ENCODE measurements at regions not wholly inside any gene's neighbourhood (a gene's known extent, or its start where the extent isn't known, plus 50 kb on each side); places are given as distances from the start of the nearest gene placed in this dataset.

- Histone ChIP-seq H2BK120ac (ENCODE audit: low read depth, low read length) (no peak overlapping the region), H3K27ac (replicated peaks; ENCODE audit: low read length) (no peak overlapping the region), H3K36me3 (replicated peaks in 1 of 2; ENCODE audit: control insufficient read depth in 2 of 2, insufficient read depth in 2 of 2, low read length in 2 of 2) (no peaks in the 10 kb centered on the region), H2BK12ac (ENCODE audit: low read length) (no peak overlapping the region), H3K9me3 (replicated peaks in 1 of 2; ENCODE audit: control insufficient read depth in 2 of 2, insufficient read depth in 1 of 2, low read depth in 1 of 2, low read length in 2 of 2) (no peaks in the 10 kb centered on the region), H2BK15ac (ENCODE audit: low read length) (peak overlapping the region; percentile 51), H4K8ac (ENCODE audit: low read depth, low read length) (no peak overlapping the region), H3K14ac (ENCODE audit: low read length) (peak overlapping the region; percentile 17), H3K23ac (ENCODE audit: low read depth, low read length, poor library complexity) (no peak overlapping the region), H3K4ac (ENCODE audit: low read length) (no peak overlapping the region), H3K4me2 (ENCODE audit: insufficient read depth, low read length, poor library complexity, severe bottlenecking) (no peak overlapping the region), H3K27me3 (ENCODE audit: control insufficient read depth in 3 of 3, insufficient read depth in 3 of 3, low read depth in 1 of 3, low read length in 3 of 3) (no peaks in the 10 kb centered on the region), H3K4me1 (ENCODE audit: control insufficient read depth in 2 of 2, insufficient read depth in 1 of 2, low read depth in 1 of 2, low read length in 2 of 2) (peaks cover 7 to 8% of the 10 kb centered on the region in 2 donors), H2AK5ac (ENCODE audit: low read depth, low read length) (peak overlapping the region; percentile 29), H4K91ac (ENCODE audit: low read depth, low read length, poor library complexity) (no peak overlapping the region), H3K9ac (ENCODE audit: low read depth, low read length, poor library complexity) (peak overlapping the region; percentile 18), H3K79me1 (ENCODE audit: low read depth, low read length) (no peaks in the 10 kb centered on the region), H2BK5ac (ENCODE audit: low read length) (no peak overlapping the region), H3K18ac (ENCODE audit: low read length) (peak overlapping the region; percentile 73), H2AFZ (ENCODE audit: low read length) (peak overlapping the region; percentile 46), H3K4me3 (ENCODE audit: low read length in 2 of 2) (no peak overlapping the region)
- no peak for DNase-seq (ENCODE audit: low spot score)
- no CpG with 5 or more reads among the region's 4 CpGs for WGBS, 2 donors (ENCODE audit: extremely low coverage in 2 of 2, insufficient read length in 2 of 2, insufficient replicate concordance in 1 of 2)
Measured at GRCh38 chr2:217035967-217036366, 176.1 kb upstream of the TNP1 start.

DNA sequence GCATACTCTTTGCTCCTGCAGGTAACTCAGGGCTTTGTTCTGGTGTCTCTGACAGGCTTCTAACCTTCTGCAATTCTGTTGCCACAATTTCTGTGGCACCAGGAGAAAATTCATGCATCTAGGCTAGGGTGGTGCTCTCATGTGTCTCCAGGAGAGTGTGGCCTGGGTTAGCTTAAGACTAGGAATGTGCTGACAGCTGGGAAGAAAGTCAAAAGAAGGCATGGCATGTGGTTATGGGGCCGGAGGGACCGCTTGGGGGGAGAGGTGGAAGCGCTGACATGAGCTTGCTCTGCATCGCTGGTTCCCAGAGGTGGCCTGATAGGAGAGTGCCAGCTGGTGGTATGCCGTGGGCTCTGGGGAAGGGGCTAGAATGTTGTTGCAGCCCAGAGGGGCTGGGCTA lies 173.3 kb upstream of the TNP1 start:
- peak overlapping the region; percentile 9 for H2BK15ac ChIP-seq (ENCODE audit: low read length)
- H2AFZ ChIP-seq (ENCODE audit: low read length), result no peak overlapping the region
- peaks cover 7 to 9% of the 10 kb centered on the region in 2 donors for H3K4me1 ChIP-seq (ENCODE audit: control insufficient read depth in 2 of 2, insufficient read depth in 1 of 2, low read depth in 1 of 2, low read length in 2 of 2)
- no peak overlapping the region for H2BK5ac ChIP-seq (ENCODE audit: low read length)
- no peaks in the 10 kb centered on the region for H3K9me3 ChIP-seq (replicated peaks in 1 of 2; ENCODE audit: control insufficient read depth in 2 of 2, insufficient read depth in 1 of 2, low read depth in 1 of 2, low read length in 2 of 2)
- no peak overlapping the region for H2AK5ac ChIP-seq (ENCODE audit: low read depth, low read length)
- H3K4me2 ChIP-seq (ENCODE audit: insufficient read depth, low read length, poor library complexity, severe bottlenecking), result no peak overlapping the region
- H3K27me3 ChIP-seq (ENCODE audit: control insufficient read depth in 3 of 3, insufficient read depth in 3 of 3, low read depth in 1 of 3, low read length in 3 of 3), result no peaks in the 10 kb centered on the region
- no peak overlapping the region for H2BK12ac ChIP-seq (ENCODE audit: low read length)
- H3K23ac ChIP-seq (ENCODE audit: low read depth, low read length, poor library complexity), result peak overlapping the region; percentile 13
- no peaks in the 10 kb centered on the region for H3K36me3 ChIP-seq (replicated peaks in 1 of 2; ENCODE audit: control insufficient read depth in 2 of 2, insufficient read depth in 2 of 2, low read length in 2 of 2)
- no peak overlapping the region for H3K27ac ChIP-seq (replicated peaks; ENCODE audit: low read length)
- DNase-seq (ENCODE audit: low spot score), result no peak
- no peak overlapping the region for H3K4ac ChIP-seq (ENCODE audit: low read length)
- no peak overlapping the region for H2BK120ac ChIP-seq (ENCODE audit: low read depth, low read length)
- no peak overlapping the region for H3K9ac ChIP-seq (ENCODE audit: low read depth, low read length, poor library complexity)
- WGBS, 2 donors (ENCODE audit: extremely low coverage in 2 of 2, insufficient read length in 2 of 2, insufficient replicate concordance in 1 of 2), result no CpG with 5 or more reads among the region's 5 CpGs
- peak overlapping the region; percentile 66 for H3K18ac ChIP-seq (ENCODE audit: low read length)
- H3K79me1 ChIP-seq (ENCODE audit: low read depth, low read length), result no peaks in the 10 kb centered on the region
- no peak overlapping the region for H3K14ac ChIP-seq (ENCODE audit: low read length)
- H4K91ac ChIP-seq (ENCODE audit: low read depth, low read length, poor library complexity), result no peak overlapping the region
- H4K8ac ChIP-seq (ENCODE audit: low read depth, low read length), result no peak overlapping the region
- H3K4me3 ChIP-seq (ENCODE audit: low read length in 2 of 2), result peak overlapping the region in 1 of 2 donors; percentile 29

DNA sequence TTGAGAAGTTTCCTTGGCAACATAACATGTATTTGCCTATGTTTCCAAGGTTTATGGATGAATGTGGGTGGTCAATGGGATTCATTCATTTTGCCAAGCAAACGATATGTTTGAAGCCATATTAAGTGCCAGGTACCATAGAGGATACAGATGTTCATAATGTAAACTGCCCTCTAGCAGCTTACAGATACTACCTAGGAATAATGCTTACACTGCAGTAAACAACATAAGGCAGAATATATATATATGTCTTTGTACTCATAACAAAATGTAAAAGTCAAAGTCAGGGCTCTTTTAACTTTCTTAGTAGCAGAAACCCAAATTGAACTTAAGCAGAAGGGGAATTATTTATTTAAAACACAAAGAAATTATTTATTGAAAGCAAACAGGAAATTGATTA lies 171.6 kb upstream of the TNP1 start:
- H2BK120ac ChIP-seq (ENCODE audit: low read depth, low read length), result no peak overlapping the region
- H2AK5ac ChIP-seq (ENCODE audit: low read depth, low read length), result no peak overlapping the region
- no peak overlapping the region for H3K18ac ChIP-seq (ENCODE audit: low read length)
- H2BK15ac ChIP-seq (ENCODE audit: low read length), result no peak overlapping the region
- no peak overlapping the region for H3K4ac ChIP-seq (ENCODE audit: low read length)
- H3K36me3 ChIP-seq (replicated peaks in 1 of 2; ENCODE audit: control insufficient read depth in 2 of 2, insufficient read depth in 2 of 2, low read length in 2 of 2), result no peaks in the 10 kb centered on the region
- no peak overlapping the region for H4K91ac ChIP-seq (ENCODE audit: low read depth, low read length, poor library complexity)
- H3K79me1 ChIP-seq (ENCODE audit: low read depth, low read length), result no peaks in the 10 kb centered on the region
- H3K9ac ChIP-seq (ENCODE audit: low read depth, low read length, poor library complexity), result no peak overlapping the region
- no peak overlapping the region for H3K23ac ChIP-seq (ENCODE audit: low read depth, low read length, poor library complexity)
- no peak overlapping the region for H3K4me3 ChIP-seq (ENCODE audit: low read length in 2 of 2)
- H2BK5ac ChIP-seq (ENCODE audit: low read length), result no peak overlapping the region
- no peaks in the 10 kb centered on the region for H3K9me3 ChIP-seq (replicated peaks in 1 of 2; ENCODE audit: control insufficient read depth in 2 of 2, insufficient read depth in 1 of 2, low read depth in 1 of 2, low read length in 2 of 2)
- no peak overlapping the region for H2BK12ac ChIP-seq (ENCODE audit: low read length)
- no peak overlapping the region for H2AFZ ChIP-seq (ENCODE audit: low read length)
- H4K8ac ChIP-seq (ENCODE audit: low read depth, low read length), result no peak overlapping the region
- no peak overlapping the region for H3K4me2 ChIP-seq (ENCODE audit: insufficient read depth, low read length, poor library complexity, severe bottlenecking)
- no peaks in the 10 kb centered on the region for H3K27me3 ChIP-seq (ENCODE audit: control insufficient read depth in 3 of 3, insufficient read depth in 3 of 3, low read depth in 1 of 3, low read length in 3 of 3)
- H3K27ac ChIP-seq (replicated peaks; ENCODE audit: low read length), result no peak overlapping the region
- H3K14ac ChIP-seq (ENCODE audit: low read length), result no peak overlapping the region
- H3K4me1 ChIP-seq (ENCODE audit: control insufficient read depth in 2 of 2, insufficient read depth in 1 of 2, low read depth in 1 of 2, low read length in 2 of 2), result peaks cover 6 to 7% of the 10 kb centered on the region in 2 donors
- WGBS, 2 donors (ENCODE audit: extremely low coverage in 2 of 2, insufficient read length in 2 of 2, insufficient replicate concordance in 1 of 2), result no CpG with 5 or more reads among the region's 1 CpG
- DNase-seq (ENCODE audit: low spot score), result no peak

DNA sequence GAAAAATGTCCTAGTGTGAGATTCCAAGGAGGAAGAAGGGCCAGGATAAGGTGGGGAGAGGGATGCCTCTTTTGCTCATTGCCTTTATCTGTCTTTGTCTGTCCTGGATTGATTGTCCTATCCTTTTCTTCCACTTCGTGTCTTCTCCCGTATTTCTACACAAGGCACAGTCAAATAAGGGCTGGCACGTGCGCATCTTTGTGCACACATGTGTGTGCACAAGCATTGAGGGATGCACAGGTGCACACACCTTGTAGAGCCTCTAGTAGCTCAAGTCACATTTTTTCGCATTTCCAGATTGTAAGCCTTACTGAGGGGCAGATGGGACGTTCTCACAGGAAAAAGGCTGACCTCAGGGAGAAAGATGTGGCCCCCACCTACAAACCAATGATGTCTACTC lies 170.2 kb upstream of the TNP1 start:
- Histone ChIP-seq H4K91ac (ENCODE audit: low read depth, low read length, poor library complexity) (no peak overlapping the region), H3K23ac (ENCODE audit: low read depth, low read length, poor library complexity) (no peak overlapping the region), H3K14ac (ENCODE audit: low read length) (no peak overlapping the region), H2BK12ac (ENCODE audit: low read length) (no peak overlapping the region), H2AFZ (ENCODE audit: low read length) (peak overlapping the region; percentile 12), H3K36me3 (replicated peaks in 1 of 2; ENCODE audit: control insufficient read depth in 2 of 2, insufficient read depth in 2 of 2, low read length in 2 of 2) (no peaks in the 10 kb centered on the region), H4K8ac (ENCODE audit: low read depth, low read length) (no peak overlapping the region), H2AK5ac (ENCODE audit: low read depth, low read length) (no peak overlapping the region), H3K18ac (ENCODE audit: low read length) (no peak overlapping the region), H3K4ac (ENCODE audit: low read length) (no peak overlapping the region), H3K27me3 (ENCODE audit: control insufficient read depth in 3 of 3, insufficient read depth in 3 of 3, low read depth in 1 of 3, low read length in 3 of 3) (no peaks in the 10 kb centered on the region), H3K9ac (ENCODE audit: low read depth, low read length, poor library complexity) (no peak overlapping the region), H2BK120ac (ENCODE audit: low read depth, low read length) (no peak overlapping the region), H2BK15ac (ENCODE audit: low read length) (no peak overlapping the region), H3K4me3 (ENCODE audit: low read length in 2 of 2) (no peak overlapping the region), H2BK5ac (ENCODE audit: low read length) (no peak overlapping the region), H3K4me2 (ENCODE audit: insufficient read depth, low read length, poor library complexity, severe bottlenecking) (no peak overlapping the region), H3K9me3 (replicated peaks in 1 of 2; ENCODE audit: control insufficient read depth in 2 of 2, insufficient read depth in 1 of 2, low read depth in 1 of 2, low read length in 2 of 2) (no peaks in the 10 kb centered on the region), H3K27ac (replicated peaks; ENCODE audit: low read length) (no peak overlapping the region), H3K79me1 (ENCODE audit: low read depth, low read length) (no peaks in the 10 kb centered on the region), H3K4me1 (ENCODE audit: control insufficient read depth in 2 of 2, insufficient read depth in 1 of 2, low read depth in 1 of 2, low read length in 2 of 2) (peaks cover 0 to 2% of the 10 kb centered on the region in 2 donors)
- no CpG with 5 or more reads among the region's 6 CpGs for WGBS, 2 donors (ENCODE audit: extremely low coverage in 2 of 2, insufficient read length in 2 of 2, insufficient replicate concordance in 1 of 2)
- no peak for DNase-seq (ENCODE audit: low spot score)

Data from neuronal stem cell (in vitro differentiated cells).